Fibroblast of mammary gland (primary cell): ENCODE measurements at regions not wholly inside any gene's neighbourhood (a gene's known extent, or its start where the extent isn't known, plus 50 kb on each side); places are given as distances from the start of the nearest gene placed in this dataset.

ENCODE experiments used
- DNase-seq: peaks from one replicate; pipeline ENCODE4 v3.0.0-alpha.2; 2010; ENCODE audit warnings: low read depth
- H3K4me3 ChIP-seq: 2 replicates; pipeline ENCODE4 v1.5.1; 2011; ENCODE audit warnings: low read depth, mild to moderate bottlenecking, low read length, moderate library complexity; ENCODE audit not compliant: control insufficient read depth
- TF ChIP-seq, protein P1 (sequence below): conservative IDR thresholded peaks from 2 replicates; pipeline ENCODE4 v1.5.1; 2011; ENCODE audit warnings: low read depth, low read length, inconsistent platforms; ENCODE audit not compliant: control insufficient read depth, insufficient read depth

DNA sequence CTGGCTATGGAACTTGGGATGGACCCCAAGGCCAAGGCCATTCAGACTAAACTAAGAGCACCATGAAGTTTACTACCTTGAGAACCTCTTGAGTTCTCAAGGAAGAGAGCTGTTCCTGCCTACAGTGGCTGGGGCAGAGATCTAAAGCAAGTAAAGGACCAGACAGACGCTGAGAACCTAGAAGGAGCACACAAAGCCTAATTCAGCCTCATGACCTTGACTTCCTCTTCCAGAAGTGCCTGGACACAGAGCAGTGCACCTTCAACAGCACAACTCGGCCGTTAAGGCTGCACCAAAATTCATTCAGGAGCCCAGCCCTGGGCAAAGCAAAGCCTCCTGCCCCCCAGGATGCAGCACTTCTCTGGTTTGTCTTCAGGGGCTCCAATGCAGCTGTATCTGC, 82.9 kb upstream of the AKIP1 start:
- TF ChIP-seq, protein P1, sequence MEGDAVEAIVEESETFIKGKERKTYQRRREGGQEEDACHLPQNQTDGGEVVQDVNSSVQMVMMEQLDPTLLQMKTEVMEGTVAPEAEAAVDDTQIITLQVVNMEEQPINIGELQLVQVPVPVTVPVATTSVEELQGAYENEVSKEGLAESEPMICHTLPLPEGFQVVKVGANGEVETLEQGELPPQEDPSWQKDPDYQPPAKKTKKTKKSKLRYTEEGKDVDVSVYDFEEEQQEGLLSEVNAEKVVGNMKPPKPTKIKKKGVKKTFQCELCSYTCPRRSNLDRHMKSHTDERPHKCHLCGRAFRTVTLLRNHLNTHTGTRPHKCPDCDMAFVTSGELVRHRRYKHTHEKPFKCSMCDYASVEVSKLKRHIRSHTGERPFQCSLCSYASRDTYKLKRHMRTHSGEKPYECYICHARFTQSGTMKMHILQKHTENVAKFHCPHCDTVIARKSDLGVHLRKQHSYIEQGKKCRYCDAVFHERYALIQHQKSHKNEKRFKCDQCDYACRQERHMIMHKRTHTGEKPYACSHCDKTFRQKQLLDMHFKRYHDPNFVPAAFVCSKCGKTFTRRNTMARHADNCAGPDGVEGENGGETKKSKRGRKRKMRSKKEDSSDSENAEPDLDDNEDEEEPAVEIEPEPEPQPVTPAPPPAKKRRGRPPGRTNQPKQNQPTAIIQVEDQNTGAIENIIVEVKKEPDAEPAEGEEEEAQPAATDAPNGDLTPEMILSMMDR: no peak
- no peak for DNase-seq

DNA sequence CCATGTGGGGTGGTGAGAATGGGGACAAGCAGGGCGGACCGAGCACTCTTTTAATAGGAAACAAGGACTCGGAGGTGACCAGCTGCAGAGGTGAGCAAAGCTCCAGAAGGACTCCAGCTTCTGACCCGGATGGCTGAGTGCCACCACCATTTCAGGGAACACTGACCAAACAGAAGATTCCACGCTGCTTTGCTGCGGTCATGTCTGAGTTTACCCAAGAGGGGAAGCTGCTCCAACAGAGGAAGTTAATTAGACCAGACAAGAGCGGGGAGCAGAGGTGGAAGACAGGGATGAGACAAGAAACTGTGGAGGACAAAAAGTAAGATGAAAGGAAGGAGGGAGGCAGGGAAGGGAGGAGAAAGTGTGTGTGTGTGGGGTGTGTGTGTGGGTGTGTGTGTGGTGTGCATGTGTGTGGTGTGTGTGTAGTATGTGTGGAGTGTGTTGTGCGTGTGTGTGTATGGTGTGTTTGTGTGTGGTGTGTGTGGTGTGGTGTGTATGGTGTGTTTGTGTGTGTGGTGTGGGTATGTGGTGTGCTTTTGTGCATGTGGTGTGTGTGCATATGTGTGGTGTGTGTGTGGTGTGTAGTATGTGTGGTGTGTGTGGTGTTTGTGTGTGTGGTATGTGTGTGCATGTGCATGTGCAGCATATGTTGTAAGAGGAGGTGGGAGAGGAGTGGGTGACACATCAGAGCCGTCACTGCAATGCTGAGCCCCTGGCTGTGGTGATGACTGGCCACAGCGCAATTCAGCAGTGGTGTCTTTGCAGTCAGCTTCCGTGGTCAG, 82.2 kb upstream of the AKIP1 start:
- DNase-seq: peak; percentile 66
- no peak overlapping the region for H3K4me3 ChIP-seq
- TF ChIP-seq, protein P1: no peak

More for the DNA sequence above, 82.9 kb upstream of the AKIP1 start:
- H3K4me3 ChIP-seq: no peak overlapping the region

DNA sequence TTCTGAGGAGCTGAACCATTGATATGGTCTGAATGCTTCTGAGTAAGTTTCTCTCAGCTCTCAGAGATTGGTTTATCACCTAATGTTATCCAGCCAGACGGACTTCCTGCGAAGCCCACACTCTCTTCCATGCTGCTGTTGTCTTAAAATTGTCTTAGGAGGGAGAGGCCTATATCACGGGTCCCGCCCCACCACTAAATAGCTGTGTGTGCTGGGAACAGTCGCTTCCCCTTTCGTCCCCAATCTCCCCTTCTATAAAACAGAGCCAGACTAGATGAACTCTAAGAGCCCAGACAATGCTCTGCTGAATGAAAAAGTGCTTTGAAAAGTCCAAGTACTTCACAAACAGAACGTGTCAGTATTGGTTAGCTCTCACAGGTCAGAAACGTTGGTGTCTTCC, 81.4 kb upstream of the AKIP1 start:
- no peak for DNase-seq
- H3K4me3 ChIP-seq: no peak overlapping the region
- TF ChIP-seq, protein P1: no peak

DNA sequence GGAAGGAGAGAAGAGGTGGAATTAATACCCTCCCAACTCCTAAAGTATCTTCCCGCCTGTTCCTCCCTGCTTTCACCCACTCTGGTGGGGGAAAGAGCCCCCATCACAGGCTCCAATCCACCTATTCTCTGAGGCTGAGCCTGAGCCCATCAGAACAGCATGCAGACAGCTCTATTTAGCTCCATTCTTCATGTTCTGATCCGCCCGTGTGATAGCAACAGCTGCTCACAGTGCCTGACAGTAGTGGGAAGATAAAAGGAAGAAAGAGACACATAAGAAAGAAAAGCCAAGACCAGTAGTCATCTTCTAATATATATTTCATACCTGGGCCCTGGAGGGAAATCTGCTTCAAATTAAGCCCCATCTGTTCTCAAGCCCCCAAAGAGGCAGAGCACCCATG, 80.3 kb upstream of the AKIP1 start:
- DNase-seq: no peak
- TF ChIP-seq, protein P1: no peak
- H3K4me3 ChIP-seq: no peak overlapping the region

DNA sequence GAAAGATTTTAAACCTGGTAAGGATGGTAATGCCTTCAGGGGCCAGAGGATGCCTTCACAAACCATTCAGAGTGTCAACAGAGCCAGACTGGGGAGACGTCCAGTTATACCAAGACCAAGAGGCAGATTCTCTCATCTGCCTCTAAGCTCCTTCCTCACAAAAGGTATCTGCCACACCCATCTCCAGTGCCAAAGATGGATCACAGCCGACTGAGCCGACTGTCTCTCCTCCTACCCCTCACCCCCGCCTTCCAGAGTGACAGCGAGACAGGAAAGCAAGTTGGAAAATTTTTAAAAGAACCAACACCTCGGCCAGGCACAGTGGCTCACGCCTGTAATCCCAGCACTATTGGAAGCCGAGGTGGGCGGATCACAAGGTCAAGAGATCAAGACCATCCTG, 79.1 kb upstream of the AKIP1 start:
- TF ChIP-seq, protein P1: no peak
- DNase-seq: no peak
- no peak overlapping the region for H3K4me3 ChIP-seq

DNA sequence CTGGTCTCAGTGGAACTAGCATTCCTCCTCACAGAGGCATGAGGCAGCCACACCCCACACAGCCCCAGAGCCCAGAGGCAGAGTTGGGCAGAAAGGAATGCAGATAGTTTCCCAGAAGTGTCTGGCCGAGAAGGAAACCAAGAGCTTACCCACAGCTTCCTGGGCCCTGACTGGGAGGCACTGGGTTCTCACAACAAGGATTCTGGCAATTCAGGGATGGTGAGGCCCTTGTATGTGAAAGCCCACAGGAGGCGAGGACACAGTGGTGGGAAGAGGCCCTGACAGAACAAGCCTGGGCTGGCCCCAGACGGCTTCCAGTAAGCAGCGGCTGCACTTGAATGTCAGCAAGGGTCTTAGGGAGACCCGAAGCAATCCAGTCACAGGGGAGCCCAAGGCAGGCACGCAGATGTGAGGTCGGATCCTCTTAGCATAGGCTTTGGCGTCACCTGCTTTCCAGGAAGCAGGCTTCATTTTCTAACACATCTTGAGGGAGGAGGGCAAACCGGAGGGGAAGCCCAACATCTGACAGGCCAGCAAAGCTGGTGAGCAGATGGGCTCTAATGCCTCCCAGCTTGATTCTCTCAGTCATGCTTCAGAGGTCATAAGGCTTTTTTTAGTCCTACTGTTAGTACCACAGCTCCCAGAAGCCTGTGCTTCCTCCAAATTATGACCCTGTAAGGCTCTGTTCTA, 78.3 kb upstream of the AKIP1 start:
- no peak overlapping the region for H3K4me3 ChIP-seq
- TF ChIP-seq, protein P1: no peak
- peak; percentile 74 for DNase-seq
